ENCODE measurements at regions not wholly inside any gene's neighbourhood (a gene's known extent, or its start where the extent isn't known, plus 50 kb on each side); places are given as distances from the start of the nearest gene placed in this dataset.

GRCh38 chr7:136251826-136252225, 274.7 kb upstream of the MTPN start:
- Histone ChIP-seq H3K36me3 (no peaks in the 10 kb centered on the region), H3K27ac (no peak overlapping the region), H3K4me3 (no peak overlapping the region), H3K9me3 (no peaks in the 10 kb centered on the region), H3K27me3 (no peaks in the 10 kb centered on the region), H3K4me1 (no peaks in the 10 kb centered on the region)
- DNase-seq (ENCODE audit: low spot score): no peak
- no peak for TF ChIP-seq CTCF (IDR thresholded peaks at IDR 0.05)

GRCh38 chr7:136247211-136247610, 270.1 kb upstream of the MTPN start:
- no peak for TF ChIP-seq CTCF (IDR thresholded peaks at IDR 0.05)
- no peak for DNase-seq (ENCODE audit: low spot score)
- Histone ChIP-seq H3K27me3 (no peaks in the 10 kb centered on the region), H3K4me1 (no peaks in the 10 kb centered on the region), H3K9me3 (no peaks in the 10 kb centered on the region), H3K36me3 (no peaks in the 10 kb centered on the region), H3K27ac (no peak overlapping the region), H3K4me3 (no peak overlapping the region)

GRCh38 chr7:136245327-136246004, 268.3 kb upstream of the MTPN start:
- H3K4me3 ChIP-seq: no peak overlapping the region
- DNase-seq (ENCODE audit: low spot score): no peak
- no peaks in the 10 kb centered on the region for H3K9me3 ChIP-seq
- TF ChIP-seq CTCF (IDR thresholded peaks at IDR 0.05): no peak
- H3K4me1 ChIP-seq: no peaks in the 10 kb centered on the region
- H3K36me3 ChIP-seq: no peaks in the 10 kb centered on the region
- H3K27me3 ChIP-seq: no peaks in the 10 kb centered on the region
- no peak overlapping the region for H3K27ac ChIP-seq

- H3K27ac ChIP-seq: no peak overlapping the region
- no peak for TF ChIP-seq CTCF (IDR thresholded peaks at IDR 0.05)
- no peaks in the 10 kb centered on the region for H3K27me3 ChIP-seq
- no peaks in the 10 kb centered on the region for H3K36me3 ChIP-seq
- no peak for DNase-seq (ENCODE audit: low spot score)
- no peak overlapping the region for H3K4me3 ChIP-seq
- no peaks in the 10 kb centered on the region for H3K4me1 ChIP-seq
- peaks cover 0 to 10% of the 10 kb centered on the region in 2 donors for H3K9me3 ChIP-seq
Observed at GRCh38 chr7:136234040-136234439, 256.9 kb upstream of the MTPN start.

- no peak for TF ChIP-seq CTCF (IDR thresholded peaks at IDR 0.05)
- Histone ChIP-seq H3K9me3 (peaks cover 0 to 10% of the 10 kb centered on the region in 2 donors), H3K4me1 (no peaks in the 10 kb centered on the region), H3K27me3 (no peaks in the 10 kb centered on the region), H3K4me3 (no peak overlapping the region), H3K27ac (no peak overlapping the region), H3K36me3 (no peaks in the 10 kb centered on the region)
- no peak for DNase-seq (ENCODE audit: low spot score)
Observed at GRCh38 chr7:136230210-136230609, 253.1 kb upstream of the MTPN start.

GRCh38 chr7:136229790-136230189, 252.6 kb upstream of the MTPN start:
- DNase-seq (ENCODE audit: low spot score): no peak
- H3K27ac ChIP-seq: no peak overlapping the region
- H3K9me3 ChIP-seq: peaks cover 0 to 10% of the 10 kb centered on the region in 2 donors
- no peaks in the 10 kb centered on the region for H3K27me3 ChIP-seq
- H3K4me3 ChIP-seq: no peak overlapping the region
- no peaks in the 10 kb centered on the region for H3K4me1 ChIP-seq
- H3K36me3 ChIP-seq: no peaks in the 10 kb centered on the region
- no peak for TF ChIP-seq CTCF (IDR thresholded peaks at IDR 0.05)
